ENCODE measurements at regions not wholly inside any gene's neighbourhood (a gene's known extent, or its start where the extent isn't known, plus 50 kb on each side); places are given as distances from the start of the nearest gene placed in this dataset.

- no peak for TF ChIP-seq SPI1 (IDR thresholded peaks at IDR 0.05; ENCODE audit: borderline replicate concordance, low read depth)
- no peak for TF ChIP-seq POLR2AphosphoS5 (IDR thresholded peaks at IDR 0.05; ENCODE audit: low read depth)
- TF ChIP-seq, protein P1, sequence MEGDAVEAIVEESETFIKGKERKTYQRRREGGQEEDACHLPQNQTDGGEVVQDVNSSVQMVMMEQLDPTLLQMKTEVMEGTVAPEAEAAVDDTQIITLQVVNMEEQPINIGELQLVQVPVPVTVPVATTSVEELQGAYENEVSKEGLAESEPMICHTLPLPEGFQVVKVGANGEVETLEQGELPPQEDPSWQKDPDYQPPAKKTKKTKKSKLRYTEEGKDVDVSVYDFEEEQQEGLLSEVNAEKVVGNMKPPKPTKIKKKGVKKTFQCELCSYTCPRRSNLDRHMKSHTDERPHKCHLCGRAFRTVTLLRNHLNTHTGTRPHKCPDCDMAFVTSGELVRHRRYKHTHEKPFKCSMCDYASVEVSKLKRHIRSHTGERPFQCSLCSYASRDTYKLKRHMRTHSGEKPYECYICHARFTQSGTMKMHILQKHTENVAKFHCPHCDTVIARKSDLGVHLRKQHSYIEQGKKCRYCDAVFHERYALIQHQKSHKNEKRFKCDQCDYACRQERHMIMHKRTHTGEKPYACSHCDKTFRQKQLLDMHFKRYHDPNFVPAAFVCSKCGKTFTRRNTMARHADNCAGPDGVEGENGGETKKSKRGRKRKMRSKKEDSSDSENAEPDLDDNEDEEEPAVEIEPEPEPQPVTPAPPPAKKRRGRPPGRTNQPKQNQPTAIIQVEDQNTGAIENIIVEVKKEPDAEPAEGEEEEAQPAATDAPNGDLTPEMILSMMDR (IDR thresholded peaks at IDR 0.05; ENCODE audit: insufficient read depth, low read length): no peak
- TF ChIP-seq GABPA (IDR thresholded peaks at IDR 0.05; ENCODE audit: low read depth): no peak
- TF ChIP-seq, protein P2, sequence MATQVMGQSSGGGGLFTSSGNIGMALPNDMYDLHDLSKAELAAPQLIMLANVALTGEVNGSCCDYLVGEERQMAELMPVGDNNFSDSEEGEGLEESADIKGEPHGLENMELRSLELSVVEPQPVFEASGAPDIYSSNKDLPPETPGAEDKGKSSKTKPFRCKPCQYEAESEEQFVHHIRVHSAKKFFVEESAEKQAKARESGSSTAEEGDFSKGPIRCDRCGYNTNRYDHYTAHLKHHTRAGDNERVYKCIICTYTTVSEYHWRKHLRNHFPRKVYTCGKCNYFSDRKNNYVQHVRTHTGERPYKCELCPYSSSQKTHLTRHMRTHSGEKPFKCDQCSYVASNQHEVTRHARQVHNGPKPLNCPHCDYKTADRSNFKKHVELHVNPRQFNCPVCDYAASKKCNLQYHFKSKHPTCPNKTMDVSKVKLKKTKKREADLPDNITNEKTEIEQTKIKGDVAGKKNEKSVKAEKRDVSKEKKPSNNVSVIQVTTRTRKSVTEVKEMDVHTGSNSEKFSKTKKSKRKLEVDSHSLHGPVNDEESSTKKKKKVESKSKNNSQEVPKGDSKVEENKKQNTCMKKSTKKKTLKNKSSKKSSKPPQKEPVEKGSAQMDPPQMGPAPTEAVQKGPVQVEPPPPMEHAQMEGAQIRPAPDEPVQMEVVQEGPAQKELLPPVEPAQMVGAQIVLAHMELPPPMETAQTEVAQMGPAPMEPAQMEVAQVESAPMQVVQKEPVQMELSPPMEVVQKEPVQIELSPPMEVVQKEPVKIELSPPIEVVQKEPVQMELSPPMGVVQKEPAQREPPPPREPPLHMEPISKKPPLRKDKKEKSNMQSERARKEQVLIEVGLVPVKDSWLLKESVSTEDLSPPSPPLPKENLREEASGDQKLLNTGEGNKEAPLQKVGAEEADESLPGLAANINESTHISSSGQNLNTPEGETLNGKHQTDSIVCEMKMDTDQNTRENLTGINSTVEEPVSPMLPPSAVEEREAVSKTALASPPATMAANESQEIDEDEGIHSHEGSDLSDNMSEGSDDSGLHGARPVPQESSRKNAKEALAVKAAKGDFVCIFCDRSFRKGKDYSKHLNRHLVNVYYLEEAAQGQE (IDR thresholded peaks at IDR 0.05; ENCODE audit: insufficient replicate concordance, low read depth): no peak
- no peaks in the 10 kb centered on the region for H3K27me3 ChIP-seq (ENCODE audit: insufficient read depth, poor library complexity, severe bottlenecking)
- DNase-seq (ENCODE audit: low read depth in 1 of 2, low spot score in 1 of 2): no peak
- no peak overlapping the region for H3K4me3 ChIP-seq (replicated peaks; ENCODE audit: insufficient read depth, low read length)
- H3K27ac ChIP-seq (replicated peaks): no peak overlapping the region
Measured at GRCh38 chr18:64693766-64694165, 544.9 kb upstream of the LINC00305 start.

GRCh38 chr18:64692826-64693225 lies 543.9 kb upstream of the LINC00305 start:
- no peaks in the 10 kb centered on the region for H3K27me3 ChIP-seq (ENCODE audit: insufficient read depth, poor library complexity, severe bottlenecking)
- TF ChIP-seq, protein P1 (IDR thresholded peaks at IDR 0.05; ENCODE audit: insufficient read depth, low read length): no peak
- TF ChIP-seq GABPA (IDR thresholded peaks at IDR 0.05; ENCODE audit: low read depth): no peak
- no peak overlapping the region for H3K27ac ChIP-seq (replicated peaks)
- DNase-seq (ENCODE audit: low read depth in 1 of 2, low spot score in 1 of 2): no peak
- H3K4me3 ChIP-seq (replicated peaks; ENCODE audit: insufficient read depth, low read length): no peak overlapping the region

- Histone ChIP-seq H3K27me3 (ENCODE audit: insufficient read depth, poor library complexity, severe bottlenecking) (no peaks in the 10 kb centered on the region), H3K4me3 (replicated peaks; ENCODE audit: insufficient read depth, low read length) (no peak overlapping the region), H3K27ac (replicated peaks) (no peak overlapping the region)
- DNase-seq (ENCODE audit: low read depth in 1 of 2, low spot score in 1 of 2): no peak
- TF ChIP-seq, protein P2 (IDR thresholded peaks at IDR 0.05; ENCODE audit: insufficient replicate concordance, low read depth): no peak
- TF ChIP-seq POLR2AphosphoS5 (IDR thresholded peaks at IDR 0.05; ENCODE audit: low read depth): no peak
- TF ChIP-seq SPI1 (IDR thresholded peaks at IDR 0.05; ENCODE audit: borderline replicate concordance, low read depth): no peak
- TF ChIP-seq, protein P1 (IDR thresholded peaks at IDR 0.05; ENCODE audit: insufficient read depth, low read length): no peak
- no peak for TF ChIP-seq GABPA (IDR thresholded peaks at IDR 0.05; ENCODE audit: low read depth)
Measured at GRCh38 chr18:64679121-64679520, 530.2 kb upstream of the LINC00305 start.

- no peak for DNase-seq (ENCODE audit: low read depth in 1 of 2, low spot score in 1 of 2)
- TF ChIP-seq, protein P1 (IDR thresholded peaks at IDR 0.05; ENCODE audit: insufficient read depth, low read length): no peak
- TF ChIP-seq GABPA (IDR thresholded peaks at IDR 0.05; ENCODE audit: low read depth) (no peak), POLR2AphosphoS5 (IDR thresholded peaks at IDR 0.05; ENCODE audit: low read depth) (no peak), SPI1 (IDR thresholded peaks at IDR 0.05; ENCODE audit: borderline replicate concordance, low read depth) (no peak)
- TF ChIP-seq, protein P2 (IDR thresholded peaks at IDR 0.05; ENCODE audit: insufficient replicate concordance, low read depth): no peak
Measured at GRCh38 chr18:64678048-64678447, 529.2 kb upstream of the LINC00305 start.

More at GRCh38 chr18:64678048-64678447, 529.2 kb upstream of the LINC00305 start:
- H3K27me3 ChIP-seq (ENCODE audit: insufficient read depth, poor library complexity, severe bottlenecking): no peaks in the 10 kb centered on the region
- H3K4me3 ChIP-seq (replicated peaks; ENCODE audit: insufficient read depth, low read length): no peak overlapping the region
- no peak overlapping the region for H3K27ac ChIP-seq (replicated peaks)
